Mucosa of rectum (tissue), 2 donors: ENCODE measurements at regions not wholly inside any gene's neighbourhood (a gene's known extent, or its start where the extent isn't known, plus 50 kb on each side); places are given as distances from the start of the nearest gene placed in this dataset.
A peak's percentile ranks its signal among the peaks of the same experiment; 100 is the strongest.
"Not testable (repeated sequence)": the region's sequence is repeated elsewhere in the genome, so short reads cannot be mapped to it uniquely, and the experiment has no call there.

ENCODE experiments used
- H3K27ac ChIP-seq, 2 donors: one replicate each; pipeline ENCODE4 v1.7.0; 2013; ENCODE audit warnings: inconsistent platforms in 2 of 2, low read depth in 2 of 2, low read length in 2 of 2
- H3K27me3 ChIP-seq, 2 donors: one replicate each; pipeline ENCODE4 v1.7.0; 2013; ENCODE audit warnings: low read length in 2 of 2; ENCODE audit not compliant: control insufficient read depth in 2 of 2, insufficient read depth in 2 of 2
- H3K36me3 ChIP-seq, 2 donors: one replicate each; pipeline ENCODE4 v1.7.0; 2013; ENCODE audit warnings: low read length in 2 of 2; ENCODE audit not compliant: control insufficient read depth in 2 of 2, insufficient read depth in 2 of 2
- H3K4me1 ChIP-seq, 2 donors: one replicate each; pipeline ENCODE4 v1.7.0; 2013; ENCODE audit warnings: low read length in 2 of 2, mild to moderate bottlenecking in 1 of 2; ENCODE audit not compliant: control insufficient read depth in 2 of 2, insufficient read depth in 2 of 2
- H3K4me3 ChIP-seq, 2 donors: one replicate each; pipeline ENCODE4 v1.7.0; 2013; ENCODE audit warnings: low read length in 2 of 2
- H3K9ac ChIP-seq, 2 donors: one replicate each; pipeline ENCODE4 v1.7.0; 2013; ENCODE audit warnings: low read length in 2 of 2, low read depth in 1 of 2, mild to moderate bottlenecking in 1 of 2
- H3K9me3 ChIP-seq, 2 donors: one replicate each; pipeline ENCODE4 v1.7.0; 2013; ENCODE audit warnings: low read length in 2 of 2; ENCODE audit not compliant: control insufficient read depth in 2 of 2
- donor health status: healthy.
- donor health status: Normal muscosa, but diverticular disease.

DNA sequence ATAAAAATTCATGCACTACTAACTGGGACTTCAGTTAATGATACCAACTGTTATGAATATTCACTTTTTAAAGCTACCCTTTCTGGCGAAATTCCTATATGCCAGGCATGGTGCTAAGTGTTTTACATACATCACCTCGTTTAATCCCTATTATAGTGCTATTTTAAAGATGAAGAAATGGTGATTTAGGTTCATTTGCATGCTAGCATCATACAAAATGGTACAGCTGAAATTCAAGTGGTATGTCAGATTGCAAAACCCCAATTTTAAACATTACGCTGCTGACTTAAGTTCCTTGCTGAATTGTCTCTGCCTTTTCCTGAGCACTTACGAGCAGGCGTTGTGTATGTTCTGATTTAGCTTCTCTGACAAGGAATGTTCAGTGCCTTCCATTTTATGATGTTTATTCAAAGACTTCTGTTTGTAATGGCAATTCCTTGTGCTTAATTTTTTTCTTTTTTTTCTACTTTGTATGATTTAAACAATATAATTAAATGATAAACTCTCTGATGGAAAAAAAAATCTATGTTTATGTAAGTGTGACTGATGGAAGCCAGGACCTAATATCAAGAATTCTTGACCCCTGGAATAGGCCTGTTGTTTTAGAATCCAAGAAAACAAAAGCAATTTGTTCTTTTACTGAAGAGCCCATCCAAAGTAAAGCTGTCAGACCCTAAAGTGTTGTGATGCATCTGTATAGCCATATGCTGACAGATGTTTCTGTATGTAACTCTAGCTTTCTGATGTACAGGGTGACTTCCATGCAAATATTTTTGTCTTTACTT, 148.1 kb downstream of the PCDH7 start:
- Histone ChIP-seq H3K36me3 (no peaks in the 10 kb centered on the region), H3K27me3 (no peaks in the 10 kb centered on the region), H3K4me3 (no peak overlapping the region), H3K27ac (peak overlapping the region in 1 of 2 donors; percentile 10), H3K9ac (no peak overlapping the region), H3K4me1 (peaks cover 0 to 1% of the 10 kb centered on the region in 2 donors), H3K9me3 (no peaks in the 10 kb centered on the region)

DNA sequence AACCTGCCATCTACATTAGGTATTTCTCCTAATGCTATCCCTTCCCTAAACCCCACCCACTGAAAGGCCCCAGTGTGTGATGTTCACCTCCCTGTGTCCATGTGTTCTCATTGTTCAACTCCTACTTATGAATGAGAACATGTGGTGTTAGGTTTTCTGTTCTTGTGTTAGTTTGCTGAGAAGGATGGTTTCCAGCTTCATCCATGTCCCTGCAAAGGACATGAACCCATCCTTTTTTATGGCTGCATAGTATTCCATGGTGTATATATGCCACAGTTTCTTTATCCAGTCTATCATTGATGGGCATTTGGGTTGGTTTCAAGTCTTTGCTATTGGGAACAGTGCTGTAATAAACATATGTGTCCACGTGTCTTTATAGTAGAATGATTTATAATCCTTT, 149.2 kb downstream of the PCDH7 start:
- H3K36me3 ChIP-seq, H3K4me1 ChIP-seq, H3K9me3 ChIP-seq, H3K9ac ChIP-seq, H3K27me3 ChIP-seq, H3K27ac ChIP-seq, H3K4me3 ChIP-seq: not testable (repeated sequence)

DNA sequence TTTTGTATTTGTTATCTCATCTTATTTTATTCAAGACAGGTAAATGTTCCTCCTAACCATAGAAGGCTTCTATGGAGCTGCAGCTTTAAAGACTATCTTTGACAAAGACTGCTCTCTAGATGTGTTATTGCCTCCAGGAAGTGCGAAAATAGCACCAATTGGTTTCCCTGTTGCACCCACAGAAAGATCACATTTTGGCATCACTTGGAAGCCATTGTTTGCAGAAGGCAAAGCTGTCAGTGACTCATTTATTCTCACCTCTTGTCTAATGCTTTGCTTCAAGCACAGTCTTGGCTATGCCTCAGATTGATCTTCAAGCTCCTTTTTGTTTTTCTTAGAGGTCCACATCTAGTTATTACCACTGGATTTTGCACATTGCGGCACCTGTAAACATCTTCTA, 150.3 kb downstream of the PCDH7 start:
- H3K27ac ChIP-seq, result no peak overlapping the region
- H3K27me3 ChIP-seq, result no peaks in the 10 kb centered on the region
- H3K4me1 ChIP-seq, result no peaks in the 10 kb centered on the region
- H3K9ac ChIP-seq, result no peak overlapping the region
- no peak overlapping the region for H3K4me3 ChIP-seq
- H3K36me3 ChIP-seq, result no peaks in the 10 kb centered on the region
- H3K9me3 ChIP-seq, result no peaks in the 10 kb centered on the region

DNA sequence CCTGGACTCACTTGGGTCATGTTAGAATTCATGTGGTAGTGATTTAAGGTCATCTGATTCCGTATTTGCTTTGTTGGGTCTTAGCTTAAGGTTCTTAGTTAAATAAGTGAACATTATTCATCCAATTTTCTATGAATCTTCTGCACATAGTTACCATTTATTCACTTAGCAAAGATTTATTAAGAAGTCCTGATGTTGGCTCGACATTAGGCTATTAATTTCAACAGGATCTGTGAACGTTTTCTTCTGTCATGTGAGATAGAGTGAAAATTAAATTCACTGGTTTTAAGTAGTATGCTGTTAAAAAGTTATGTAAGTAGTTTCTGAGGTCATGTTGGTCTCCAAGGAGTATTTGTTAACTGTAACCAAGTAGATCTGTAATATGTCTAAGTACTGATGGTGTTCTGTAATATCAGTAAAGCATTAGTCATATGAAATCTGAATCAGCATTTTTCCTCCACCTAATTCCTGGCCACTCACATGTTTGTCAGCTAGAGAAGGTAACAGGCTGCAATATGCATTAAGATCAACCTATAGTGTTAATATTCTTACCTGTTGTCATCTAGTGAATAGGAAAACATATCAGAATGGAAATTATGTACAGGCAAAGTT, 155.6 kb downstream of the PCDH7 start:
- no peak overlapping the region for H3K27ac ChIP-seq
- no peaks in the 10 kb centered on the region for H3K27me3 ChIP-seq
- no peaks in the 10 kb centered on the region for H3K4me1 ChIP-seq
- H3K4me3 ChIP-seq, result no peak overlapping the region
- no peak overlapping the region for H3K9ac ChIP-seq
- H3K36me3 ChIP-seq, result no peaks in the 10 kb centered on the region
- H3K9me3 ChIP-seq, result no peaks in the 10 kb centered on the region

DNA sequence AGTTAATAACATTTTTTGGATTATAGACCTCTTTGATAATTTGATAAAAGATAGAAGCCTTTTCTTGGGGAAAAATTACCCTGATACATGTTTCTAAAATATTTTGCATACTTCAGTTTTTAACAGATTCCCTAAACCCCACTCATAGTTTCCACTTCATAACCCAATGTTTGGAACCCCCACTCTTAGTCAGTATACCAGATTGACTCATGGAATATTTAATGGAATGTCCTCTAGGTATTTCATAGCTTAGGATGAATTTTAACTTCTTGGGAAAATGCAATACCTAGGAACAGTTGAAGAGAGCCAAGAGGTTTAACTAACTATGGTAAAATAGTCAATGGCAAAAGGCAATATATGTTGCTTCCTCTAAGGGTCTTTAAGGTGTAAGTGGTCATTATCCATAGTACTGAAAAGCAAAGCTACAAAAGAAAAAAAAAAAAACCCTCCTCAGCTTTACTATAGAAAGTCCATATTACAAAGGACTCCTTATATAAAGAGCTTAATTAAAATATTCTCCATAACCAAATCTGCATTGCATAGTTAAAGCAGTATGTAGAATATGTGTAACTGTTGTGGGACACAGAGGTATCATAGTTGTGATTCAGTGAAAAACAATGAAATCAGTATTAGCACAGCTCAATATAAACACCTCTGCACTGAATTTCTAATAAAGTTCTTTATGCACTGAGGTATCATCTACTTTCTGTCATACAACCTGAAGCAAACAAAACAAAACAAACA, 159.9 kb downstream of the PCDH7 start:
- H3K27ac ChIP-seq, result no peak overlapping the region
- no peak overlapping the region for H3K9ac ChIP-seq
- no peaks in the 10 kb centered on the region for H3K36me3 ChIP-seq
- no peak overlapping the region for H3K4me3 ChIP-seq
- no peaks in the 10 kb centered on the region for H3K27me3 ChIP-seq
- no peaks in the 10 kb centered on the region for H3K4me1 ChIP-seq
- no peaks in the 10 kb centered on the region for H3K9me3 ChIP-seq

DNA sequence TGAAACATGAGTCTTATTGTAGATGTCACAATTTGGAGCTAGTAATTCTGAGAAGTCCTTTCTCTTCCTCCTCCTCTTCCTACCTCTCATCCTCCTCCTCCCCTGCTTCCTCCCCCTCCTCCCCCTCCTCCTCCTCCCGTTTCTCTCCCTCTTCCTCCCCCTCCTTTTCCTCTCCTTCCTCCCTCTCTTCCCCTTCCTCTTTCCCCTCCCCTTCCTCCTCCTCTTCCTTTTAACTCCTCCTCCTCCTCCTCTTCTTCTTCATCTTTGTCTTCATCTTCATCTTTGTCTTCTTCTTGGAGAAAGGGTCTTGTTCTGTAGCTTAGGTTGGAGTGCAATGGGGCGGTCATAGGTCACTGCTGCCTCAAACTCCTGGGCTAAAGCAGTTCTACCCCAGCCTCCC, 161.8 kb downstream of the PCDH7 start:
- Histone ChIP-seq H3K9me3 (no peaks in the 10 kb centered on the region), H3K27ac (no peak overlapping the region), H3K9ac (no peak overlapping the region), H3K4me1 (no peaks in the 10 kb centered on the region), H3K36me3 (no peaks in the 10 kb centered on the region), H3K4me3 (no peak overlapping the region), H3K27me3 (no peaks in the 10 kb centered on the region)

DNA sequence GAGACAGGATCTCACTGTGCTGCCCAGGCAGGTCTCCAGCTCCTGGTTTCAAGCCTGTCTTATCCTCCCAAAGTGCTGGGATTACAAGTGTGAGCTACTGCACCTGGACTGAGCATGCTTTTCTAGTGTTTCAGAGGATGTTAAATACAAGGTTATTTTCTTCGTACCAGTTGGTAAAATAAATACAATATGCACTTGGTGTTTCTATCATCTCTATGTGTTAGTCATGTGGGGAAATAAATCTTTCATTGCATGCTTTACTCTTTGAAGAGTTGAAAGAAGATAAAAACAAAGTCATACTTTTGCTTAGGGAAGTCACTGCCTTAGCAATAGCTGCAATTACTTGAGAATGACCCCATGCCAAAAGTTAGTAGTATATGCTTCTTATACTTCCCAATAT, 162.3 kb downstream of the PCDH7 start:
- Histone ChIP-seq H3K36me3 (no peaks in the 10 kb centered on the region), H3K27me3 (no peaks in the 10 kb centered on the region), H3K27ac (no peak overlapping the region), H3K4me3 (no peak overlapping the region), H3K9ac (no peak overlapping the region), H3K4me1 (no peaks in the 10 kb centered on the region), H3K9me3 (no peaks in the 10 kb centered on the region)

DNA sequence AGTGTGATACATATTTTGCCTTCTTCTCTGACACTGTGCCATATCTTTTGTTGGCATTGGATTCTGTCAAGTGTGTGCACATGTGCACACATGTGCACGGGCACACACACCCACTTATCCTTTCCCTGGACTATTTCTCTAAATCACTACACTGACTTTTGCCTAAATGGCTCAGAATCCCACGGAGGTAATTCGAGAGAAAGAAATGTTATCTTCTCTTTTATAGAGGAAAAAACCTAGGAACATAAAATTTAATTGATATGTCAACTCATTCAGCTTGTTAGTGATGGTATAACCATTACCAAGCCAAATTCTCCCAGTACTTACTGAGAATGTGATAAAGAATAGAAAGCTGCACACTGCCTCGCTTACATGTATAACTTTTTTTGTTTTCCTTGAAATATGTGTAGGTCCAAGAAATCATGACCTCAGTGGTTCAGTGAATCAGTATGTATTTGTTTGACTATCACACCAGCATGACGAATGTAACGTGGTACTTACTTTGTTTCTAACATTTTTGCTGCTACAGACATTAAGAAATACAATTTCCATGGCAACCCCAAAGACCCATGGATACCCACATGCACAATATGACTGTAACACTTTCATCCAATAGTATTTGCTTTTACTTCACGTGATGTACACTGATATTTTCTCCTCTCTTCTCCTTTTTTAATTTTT, 163.0 kb downstream of the PCDH7 start:
- H3K9ac ChIP-seq, result no peak overlapping the region
- H3K36me3 ChIP-seq, result no peaks in the 10 kb centered on the region
- no peaks in the 10 kb centered on the region for H3K4me1 ChIP-seq
- no peak overlapping the region for H3K4me3 ChIP-seq
- no peak overlapping the region for H3K27ac ChIP-seq
- H3K9me3 ChIP-seq, result no peaks in the 10 kb centered on the region
- no peaks in the 10 kb centered on the region for H3K27me3 ChIP-seq

DNA sequence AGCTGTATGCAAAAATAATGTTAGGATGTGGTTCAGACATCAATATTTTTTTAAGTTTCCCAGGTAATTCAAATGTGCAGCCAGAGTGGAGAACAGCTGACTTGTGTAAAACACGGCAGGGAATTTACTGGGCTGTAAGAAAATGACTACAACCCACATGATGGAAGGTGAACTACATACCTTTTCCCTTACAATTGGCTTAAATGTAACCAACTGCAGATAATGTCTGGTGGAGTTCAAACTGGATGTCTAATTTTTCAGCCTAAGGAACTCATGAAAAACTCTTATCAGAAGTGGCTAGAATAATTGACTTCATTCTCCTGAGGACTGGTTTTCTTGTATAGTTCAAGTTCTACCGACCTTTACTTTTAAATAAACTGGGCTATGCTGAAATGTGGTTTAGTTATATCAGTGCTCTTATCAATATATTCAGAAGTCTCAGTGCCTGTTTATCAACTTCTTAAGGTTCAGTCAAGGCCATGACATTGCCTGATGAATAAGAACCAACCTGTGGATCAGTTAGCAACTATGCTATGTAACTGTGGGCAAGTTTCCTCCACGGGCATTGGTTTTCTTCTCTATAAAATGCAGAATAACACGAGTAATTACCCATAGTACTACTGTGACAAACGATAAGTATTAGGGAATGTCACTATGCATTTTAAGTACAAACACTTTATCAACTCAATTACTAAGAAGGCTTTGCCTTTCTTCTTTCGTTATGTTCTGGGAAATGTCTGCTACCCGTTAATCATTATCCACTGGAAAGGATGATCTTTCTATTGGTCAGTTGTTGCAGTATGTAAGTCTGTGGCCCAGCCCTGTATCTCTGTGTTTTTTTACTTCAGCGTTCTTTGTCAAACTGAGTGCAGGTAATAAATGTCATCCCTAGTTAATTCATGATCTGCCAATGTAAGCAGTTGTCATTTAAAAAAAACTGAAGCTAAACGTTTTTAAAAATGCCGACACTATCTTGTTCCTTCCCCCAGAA, 181.6 kb downstream of the PCDH7 start:
- H3K9ac ChIP-seq, result no peak overlapping the region
- H3K4me1 ChIP-seq, result peaks cover 9 to 15% of the 10 kb centered on the region in 2 donors
- H3K4me3 ChIP-seq, result peak overlapping the region; percentile 9 to 37
- no peak overlapping the region for H3K27ac ChIP-seq
- H3K36me3 ChIP-seq, result no peaks in the 10 kb centered on the region
- no peaks in the 10 kb centered on the region for H3K9me3 ChIP-seq
- H3K27me3 ChIP-seq, result no peaks in the 10 kb centered on the region
